ENCODE measurements at regions not wholly inside any gene's neighbourhood (a gene's known extent, or its start where the extent isn't known, plus 50 kb on each side); places are given as distances from the start of the nearest gene placed in this dataset.
"Not testable (repeated sequence)": the region's sequence is repeated elsewhere in the genome, so short reads cannot be mapped to it uniquely, and the experiment has no call there.

- Histone ChIP-seq H3K9me3 (ENCODE audit: control insufficient read depth in 1 of 2, insufficient read depth in 1 of 2, low read length in 2 of 2) (peaks cover 0 to 7% of the 10 kb centered on the region in 2 experiments), H3K4me1 (ENCODE audit: insufficient read depth, low read length) (no peaks in the 10 kb centered on the region), H3K4me3 (ENCODE audit: low read length) (no peak overlapping the region), H3K27me3 (ENCODE audit: control insufficient read depth in 1 of 2, insufficient read depth in 2 of 2, low read length in 2 of 2) (no peaks in the 10 kb centered on the region), H3K36me3 (ENCODE audit: insufficient read depth, low read length) (no peaks in the 10 kb centered on the region), H3K27ac (ENCODE audit: low read depth in 1 of 2, low read length in 2 of 2) (no peak overlapping the region)
- Mint-ChIP-seq H3K4me1 (ENCODE audit: low read depth) (no peaks in the 10 kb centered on the region), H3K36me3 (ENCODE audit: low read depth) (no peaks in the 10 kb centered on the region), H3K4me3 (no peak overlapping the region), H3K27ac (no peak overlapping the region), H3K9me3 (peaks cover 5% of the 10 kb centered on the region), H3K27me3 (no peaks in the 10 kb centered on the region)
- TF ChIP-seq CTCF (IDR thresholded peaks at IDR 0.05): no peak
- no peak for DNase-seq
- intact Hi-C loops (cut with DNase I, micrococcal nuclease): no loop called here
- POLR2A ChIA-PET: no interaction called here
- CTCF ChIA-PET: no interaction called here
- ATAC-seq (ENCODE audit: poor library complexity): no peak
These were observed 210.3 kb upstream of the FERMT1 start for GRCh38 chr20:6333110-6333509.

GRCh38 chr20:6321235-6321634, 198.4 kb upstream of the FERMT1 start:
- H3K27me3 Mint-ChIP-seq; H3K36me3 Mint-ChIP-seq (ENCODE audit: low read depth); ATAC-seq (ENCODE audit: poor library complexity); POLR2A ChIA-PET; H3K36me3 ChIP-seq (ENCODE audit: insufficient read depth, low read length); H3K4me1 ChIP-seq (ENCODE audit: insufficient read depth, low read length); DNase-seq; H3K9me3 ChIP-seq (ENCODE audit: control insufficient read depth in 1 of 2, insufficient read depth in 1 of 2, low read length in 2 of 2); intact Hi-C loops (cut with DNase I, micrococcal nuclease); H3K27me3 ChIP-seq (ENCODE audit: control insufficient read depth in 1 of 2, insufficient read depth in 2 of 2, low read length in 2 of 2); H3K27ac Mint-ChIP-seq; CTCF ChIA-PET; H3K27ac ChIP-seq (ENCODE audit: low read depth in 1 of 2, low read length in 2 of 2); H3K4me3 Mint-ChIP-seq; H3K4me3 ChIP-seq (ENCODE audit: low read length); H3K4me1 Mint-ChIP-seq (ENCODE audit: low read depth): not testable (repeated sequence)
- peaks cover 14% of the 10 kb centered on the region for H3K9me3 Mint-ChIP-seq

GRCh38 chr20:6311841-6312655, 189.2 kb upstream of the FERMT1 start:
- no peaks in the 10 kb centered on the region for H3K4me1 ChIP-seq (ENCODE audit: insufficient read depth, low read length)
- no peak overlapping the region for H3K4me3 ChIP-seq (ENCODE audit: low read length)
- H3K27ac ChIP-seq (ENCODE audit: low read depth in 1 of 2, low read length in 2 of 2): no peak overlapping the region
- Mint-ChIP-seq H3K27me3 (no peaks in the 10 kb centered on the region), H3K9me3 (peaks cover 12% of the 10 kb centered on the region), H3K27ac (no peak overlapping the region), H3K4me1 (ENCODE audit: low read depth) (no peaks in the 10 kb centered on the region), H3K36me3 (ENCODE audit: low read depth) (no peaks in the 10 kb centered on the region), H3K4me3 (no peak overlapping the region)
- ChIA-PET CTCF (no interaction called here), POLR2A (no interaction called here)
- H3K27me3 ChIP-seq (ENCODE audit: control insufficient read depth in 1 of 2, insufficient read depth in 2 of 2, low read length in 2 of 2): no peaks in the 10 kb centered on the region
- no peaks in the 10 kb centered on the region for H3K36me3 ChIP-seq (ENCODE audit: insufficient read depth, low read length)
- TF ChIP-seq CTCF (IDR thresholded peaks at IDR 0.05): no peak
- intact Hi-C loops (cut with DNase I, micrococcal nuclease): no loop called here
- no peak for ATAC-seq (ENCODE audit: poor library complexity)
- H3K9me3 ChIP-seq (ENCODE audit: control insufficient read depth in 1 of 2, insufficient read depth in 1 of 2, low read length in 2 of 2): peaks cover 7 to 15% of the 10 kb centered on the region in 2 experiments
- no peak for DNase-seq

GRCh38 chr20:6311097-6311496, 188.3 kb upstream of the FERMT1 start:
- no peaks in the 10 kb centered on the region for H3K27me3 ChIP-seq (ENCODE audit: control insufficient read depth in 1 of 2, insufficient read depth in 2 of 2, low read length in 2 of 2)
- intact Hi-C loops (cut with DNase I, micrococcal nuclease): no loop called here
- H3K36me3 ChIP-seq (ENCODE audit: insufficient read depth, low read length): no peaks in the 10 kb centered on the region
- TF ChIP-seq CTCF (IDR thresholded peaks at IDR 0.05): no peak
- Mint-ChIP-seq H3K27me3 (no peaks in the 10 kb centered on the region), H3K9me3 (peaks cover 12% of the 10 kb centered on the region), H3K4me1 (ENCODE audit: low read depth) (no peaks in the 10 kb centered on the region), H3K27ac (no peak overlapping the region), H3K4me3 (no peak overlapping the region), H3K36me3 (ENCODE audit: low read depth) (no peaks in the 10 kb centered on the region)
- ATAC-seq (ENCODE audit: poor library complexity) (no peak), DNase-seq (no peak)
- CTCF ChIA-PET: no interaction called here
- no peaks in the 10 kb centered on the region for H3K4me1 ChIP-seq (ENCODE audit: insufficient read depth, low read length)
- H3K4me3 ChIP-seq (ENCODE audit: low read length): no peak overlapping the region
- peaks cover 7 to 15% of the 10 kb centered on the region in 2 experiments for H3K9me3 ChIP-seq (ENCODE audit: control insufficient read depth in 1 of 2, insufficient read depth in 1 of 2, low read length in 2 of 2)
- H3K27ac ChIP-seq (ENCODE audit: low read depth in 1 of 2, low read length in 2 of 2): no peak overlapping the region
- POLR2A ChIA-PET: no interaction called here
